NB4 (cell line): ENCODE measurements at regions not wholly inside any gene's neighbourhood (a gene's known extent, or its start where the extent isn't known, plus 50 kb on each side); places are given as distances from the start of the nearest gene placed in this dataset.

Experiments used
- MAX ChIP-seq: IDR thresholded peaks from 2 replicates; pipeline ENCODE4 v1.6.1; 2011; ENCODE audit warnings: low read depth, low read length
- POLR2A ChIP-seq: IDR thresholded peaks from 2 replicates; pipeline ENCODE4 v1.6.1; 2011; ENCODE audit warnings: mild to moderate bottlenecking; ENCODE audit not compliant: insufficient read length; ENCODE audit errors: extremely low read depth
- TF ChIP-seq, protein P1 (sequence below): IDR thresholded peaks from one replicate; pipeline ENCODE4 v1.5.1; 2012; ENCODE audit warnings: low read depth, low read length

DNA sequence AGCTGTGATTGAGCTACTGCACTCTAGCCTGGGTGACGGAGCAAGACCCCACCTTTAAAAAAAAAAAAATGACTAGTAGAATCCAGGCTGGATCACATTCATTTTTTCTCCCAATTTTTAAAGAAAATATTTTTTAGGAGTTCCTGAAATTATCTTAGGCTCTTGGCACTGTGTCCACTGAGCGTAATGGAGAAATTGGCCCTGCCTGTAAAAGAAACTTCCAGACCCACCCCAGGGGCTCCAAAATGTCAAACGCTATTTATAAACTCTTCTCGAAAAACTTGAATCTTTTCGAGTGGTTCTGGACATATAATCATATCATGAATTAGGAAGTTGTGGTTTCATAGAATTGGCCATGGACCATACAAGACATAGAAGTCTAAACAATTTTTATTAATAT, 300.2 kb upstream of the RGMA start:
- TF ChIP-seq, protein P1, sequence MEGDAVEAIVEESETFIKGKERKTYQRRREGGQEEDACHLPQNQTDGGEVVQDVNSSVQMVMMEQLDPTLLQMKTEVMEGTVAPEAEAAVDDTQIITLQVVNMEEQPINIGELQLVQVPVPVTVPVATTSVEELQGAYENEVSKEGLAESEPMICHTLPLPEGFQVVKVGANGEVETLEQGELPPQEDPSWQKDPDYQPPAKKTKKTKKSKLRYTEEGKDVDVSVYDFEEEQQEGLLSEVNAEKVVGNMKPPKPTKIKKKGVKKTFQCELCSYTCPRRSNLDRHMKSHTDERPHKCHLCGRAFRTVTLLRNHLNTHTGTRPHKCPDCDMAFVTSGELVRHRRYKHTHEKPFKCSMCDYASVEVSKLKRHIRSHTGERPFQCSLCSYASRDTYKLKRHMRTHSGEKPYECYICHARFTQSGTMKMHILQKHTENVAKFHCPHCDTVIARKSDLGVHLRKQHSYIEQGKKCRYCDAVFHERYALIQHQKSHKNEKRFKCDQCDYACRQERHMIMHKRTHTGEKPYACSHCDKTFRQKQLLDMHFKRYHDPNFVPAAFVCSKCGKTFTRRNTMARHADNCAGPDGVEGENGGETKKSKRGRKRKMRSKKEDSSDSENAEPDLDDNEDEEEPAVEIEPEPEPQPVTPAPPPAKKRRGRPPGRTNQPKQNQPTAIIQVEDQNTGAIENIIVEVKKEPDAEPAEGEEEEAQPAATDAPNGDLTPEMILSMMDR = no peak
- TF ChIP-seq POLR2A = no peak
- no peak for TF ChIP-seq MAX
